DMS153 (cell line): ENCODE measurements at regions not wholly inside any gene's neighbourhood (a gene's known extent, or its start where the extent isn't known, plus 50 kb on each side); places are given as distances from the start of the nearest gene placed in this dataset.

ENCODE experiments used
- DNase-seq: peaks from one replicate; lab custom pipeline; 2025; lab: John Stamatoyannopoulos, UW

DNA sequence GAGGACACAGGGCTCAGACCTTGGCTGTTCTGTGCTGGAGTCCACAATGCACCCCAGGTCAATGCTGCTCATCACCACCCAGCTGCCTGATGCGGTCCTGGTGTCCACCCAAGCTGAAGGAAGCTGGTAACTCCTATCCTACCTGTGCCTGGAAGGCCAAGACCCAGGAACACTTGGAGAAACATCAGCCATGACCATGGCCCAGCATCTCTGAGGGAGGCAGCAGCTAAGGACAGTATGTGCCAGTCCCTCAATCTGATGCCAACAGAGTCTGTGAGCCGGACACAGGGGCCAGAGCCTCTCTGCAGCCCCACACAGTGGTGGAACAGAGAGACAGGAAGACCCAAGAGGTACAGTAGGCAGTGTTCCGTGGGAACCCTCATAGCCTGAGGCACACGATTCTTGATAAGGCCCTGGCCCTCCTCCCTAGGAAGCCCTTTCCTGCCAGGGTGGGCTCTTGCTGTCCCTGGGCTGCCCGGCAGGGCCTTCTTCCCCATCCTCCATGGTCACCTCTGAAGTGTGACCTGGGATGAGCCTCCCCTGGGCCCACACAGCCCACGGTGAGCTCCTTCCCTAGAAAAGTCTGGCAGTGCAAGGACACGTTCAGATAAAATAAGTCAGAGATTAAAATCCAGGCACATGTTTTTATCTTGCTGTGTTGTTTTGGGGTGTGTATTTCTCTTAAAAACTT lies 170.7 kb downstream of the THBS2 start:
- no peak for DNase-seq

DNA sequence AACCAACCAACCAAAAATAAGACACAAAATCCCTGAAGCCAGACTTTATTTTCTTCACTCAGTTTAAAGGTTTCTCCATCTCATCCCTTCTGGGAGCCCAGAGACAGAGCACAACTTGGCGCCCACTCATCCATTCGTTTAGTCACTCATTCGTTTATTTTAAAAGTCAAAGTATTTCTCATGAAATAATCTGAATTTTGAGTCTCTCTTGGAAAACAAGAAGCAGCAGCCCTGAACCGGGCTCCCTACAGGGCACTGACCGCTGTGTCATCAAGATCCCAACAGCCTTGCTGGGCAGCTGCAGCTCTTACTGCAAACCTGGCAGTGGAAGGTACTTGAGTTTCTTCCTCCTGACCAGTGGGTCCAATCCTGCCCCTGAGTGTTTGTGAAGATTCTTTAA lies 171.6 kb downstream of the THBS2 start:
- DNase-seq = no peak

DNA sequence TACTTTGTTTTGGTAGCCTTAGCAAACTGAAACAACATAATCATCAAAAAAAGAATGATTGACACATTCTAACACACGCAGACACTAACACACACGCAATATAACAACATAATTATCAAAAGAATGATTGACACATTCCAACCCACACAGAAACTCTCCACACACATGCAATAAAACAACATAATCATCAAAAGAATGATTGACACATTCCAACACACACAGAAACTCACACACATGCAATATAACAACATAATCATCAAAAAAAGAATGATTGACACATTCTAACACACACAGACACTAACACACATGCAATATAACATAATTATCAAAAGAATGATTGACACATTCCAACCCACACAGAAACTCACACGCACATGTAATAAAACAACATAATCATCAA lies 172.4 kb downstream of the THBS2 start:
- DNase-seq = no peak

DNA sequence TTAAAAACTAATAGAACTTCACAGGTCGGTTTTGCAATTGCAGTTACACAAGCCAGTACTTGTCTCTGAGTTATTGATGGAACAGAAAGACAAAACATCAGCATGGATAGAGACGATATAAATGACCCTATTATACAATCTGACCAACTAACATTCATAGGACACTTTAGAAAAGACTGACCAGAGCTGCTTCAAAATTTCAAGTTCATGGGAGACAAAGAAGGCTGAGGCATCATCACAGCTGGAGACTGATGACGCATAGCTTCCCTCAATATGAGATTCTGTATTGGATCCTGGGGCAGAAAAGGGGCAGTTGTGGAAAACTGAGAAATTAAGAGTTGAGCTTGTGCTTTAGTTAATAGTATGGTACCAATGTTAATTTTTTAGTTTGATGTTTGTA lies 174.0 kb downstream of the THBS2 start:
- no peak for DNase-seq

DNA sequence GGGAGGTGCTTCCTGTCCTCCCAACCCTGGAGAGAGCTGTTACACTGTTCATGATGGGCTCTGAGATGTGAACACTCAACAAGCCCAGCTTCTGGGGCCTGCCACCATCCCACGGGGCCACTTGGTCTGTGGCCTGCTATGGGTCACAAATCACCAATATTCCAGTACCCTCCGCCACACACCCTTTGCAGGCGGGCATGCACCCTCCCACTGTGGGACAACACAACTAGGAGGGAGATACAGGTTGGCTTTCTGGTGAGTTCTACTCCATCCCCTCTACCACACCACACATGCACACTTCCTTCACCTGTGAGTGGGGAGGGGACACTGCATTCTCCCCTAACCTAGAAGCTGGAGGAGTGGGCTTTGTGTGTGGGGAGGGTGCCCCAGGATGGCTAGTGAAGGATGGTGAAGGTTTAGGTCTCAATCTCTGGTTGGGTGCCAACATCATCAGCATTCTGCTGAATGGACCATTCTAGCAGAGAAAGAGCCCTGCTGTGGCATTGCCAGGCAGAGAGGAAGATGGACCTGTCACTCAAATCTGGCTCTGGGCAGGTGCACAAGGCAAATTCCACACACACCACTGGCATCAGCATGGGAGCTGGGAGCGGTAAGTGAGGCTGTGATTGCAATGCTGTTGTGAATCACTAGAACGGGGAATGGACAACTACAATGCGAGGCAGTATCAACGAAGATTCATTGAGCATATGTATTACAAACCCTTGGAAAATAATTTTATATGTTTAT lies 175.1 kb downstream of the THBS2 start:
- DNase-seq = no peak

DNA sequence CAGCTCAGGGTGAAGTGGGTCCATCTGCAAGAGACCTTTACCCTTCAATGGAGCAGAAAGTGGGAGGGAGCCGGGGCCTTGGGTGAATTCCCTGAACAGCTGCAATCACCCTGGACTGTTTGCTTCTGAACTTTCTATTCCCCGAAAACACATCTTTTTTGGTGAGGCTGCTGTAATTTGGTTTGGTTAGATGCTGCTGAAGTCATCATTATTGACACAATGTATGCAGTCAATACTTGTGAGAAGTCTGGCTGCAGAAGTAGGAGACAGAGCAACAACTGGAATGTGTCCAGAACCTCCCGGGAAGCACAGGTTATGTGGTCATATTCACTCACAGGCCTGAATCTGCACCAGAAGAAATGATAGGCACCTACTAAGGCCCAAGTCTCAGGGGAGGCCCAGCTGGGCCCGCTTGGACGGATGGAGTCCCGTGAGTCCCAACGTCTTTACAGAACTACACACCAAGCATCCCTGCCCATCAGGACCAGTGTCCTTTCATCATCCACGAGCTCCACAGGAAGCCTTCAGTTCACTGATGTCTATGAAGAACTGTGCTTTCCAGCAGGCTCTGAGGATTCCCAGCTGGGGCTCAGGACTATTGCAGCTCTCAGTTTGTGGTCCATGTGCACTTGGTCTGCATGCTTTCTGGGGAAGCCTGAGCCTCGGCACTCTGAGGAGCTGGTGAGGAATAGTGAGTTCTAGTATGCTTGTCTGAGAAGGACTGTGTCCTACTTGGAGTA lies 177.6 kb downstream of the THBS2 start:
- no peak for DNase-seq

DNA sequence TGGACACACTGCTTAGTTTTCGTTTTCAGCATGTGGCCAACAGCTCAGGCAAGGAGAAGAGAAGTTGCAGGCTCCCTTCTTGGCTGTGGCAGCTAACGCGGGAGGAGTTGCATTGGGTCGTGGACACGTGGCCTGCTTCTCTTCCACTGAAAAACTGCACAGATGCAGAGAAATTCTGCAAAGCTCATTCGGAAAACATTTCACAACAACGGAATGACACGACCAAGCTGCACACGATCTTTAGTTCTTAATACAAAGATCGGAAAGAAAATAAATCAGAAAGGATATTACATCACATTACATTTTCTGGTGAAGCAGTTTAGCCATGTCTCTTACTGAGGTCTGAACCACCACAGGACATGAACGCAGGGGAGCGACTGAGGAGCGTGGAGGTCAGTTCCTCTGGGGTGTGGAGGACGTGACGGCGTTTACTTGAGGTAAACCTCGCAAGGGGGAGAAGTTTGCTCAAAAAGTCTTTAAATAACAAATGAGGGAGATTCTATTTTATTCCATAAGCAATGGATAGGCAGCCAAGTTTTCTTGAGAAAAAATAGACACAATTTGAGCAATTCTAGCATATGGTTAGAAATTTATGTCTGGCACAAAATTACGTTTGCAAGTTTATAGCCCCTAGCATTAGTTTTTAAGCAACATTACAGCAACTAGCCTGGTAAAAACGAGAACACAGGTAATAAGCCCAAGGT lies 178.3 kb downstream of the THBS2 start:
- DNase-seq = no peak

DNA sequence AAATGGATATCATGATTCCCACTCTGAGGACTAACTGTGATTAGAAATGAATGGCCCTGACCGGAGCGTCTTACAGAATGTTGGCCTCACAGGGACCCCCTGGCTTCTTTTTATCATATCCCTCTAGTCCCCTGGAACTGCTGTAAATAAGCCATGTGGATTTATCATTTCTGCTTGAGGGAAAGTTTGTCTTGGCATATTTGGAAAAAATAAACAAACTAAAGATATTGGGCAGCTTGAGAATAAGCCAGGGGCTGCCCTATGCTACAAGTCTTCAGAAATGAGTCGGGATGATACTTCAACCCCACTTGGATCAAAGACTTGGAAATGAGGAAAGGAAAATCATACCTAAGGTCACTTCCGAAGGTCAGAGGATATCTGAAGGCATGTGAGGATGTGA lies 179.1 kb downstream of the THBS2 start:
- no peak for DNase-seq

DNA sequence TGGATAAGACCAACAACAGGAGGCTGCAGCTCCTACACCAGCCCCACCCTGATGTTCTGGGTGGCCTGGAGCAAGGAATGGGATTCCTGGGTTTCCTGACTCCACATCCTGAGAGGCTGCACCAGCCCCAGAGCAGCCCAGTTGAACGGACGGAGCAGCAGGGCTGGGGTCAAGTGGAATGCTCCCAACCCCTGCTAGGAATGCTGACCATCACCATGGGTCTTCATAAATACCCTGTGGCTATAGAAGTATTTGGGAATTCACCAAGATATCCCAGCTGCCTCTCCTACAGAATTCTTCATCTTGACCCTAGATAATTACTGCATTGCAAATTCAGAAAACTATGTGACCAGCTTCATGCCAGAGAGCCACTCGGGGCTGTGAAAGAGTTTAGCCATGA lies 180.3 kb downstream of the THBS2 start:
- no peak for DNase-seq

DNA sequence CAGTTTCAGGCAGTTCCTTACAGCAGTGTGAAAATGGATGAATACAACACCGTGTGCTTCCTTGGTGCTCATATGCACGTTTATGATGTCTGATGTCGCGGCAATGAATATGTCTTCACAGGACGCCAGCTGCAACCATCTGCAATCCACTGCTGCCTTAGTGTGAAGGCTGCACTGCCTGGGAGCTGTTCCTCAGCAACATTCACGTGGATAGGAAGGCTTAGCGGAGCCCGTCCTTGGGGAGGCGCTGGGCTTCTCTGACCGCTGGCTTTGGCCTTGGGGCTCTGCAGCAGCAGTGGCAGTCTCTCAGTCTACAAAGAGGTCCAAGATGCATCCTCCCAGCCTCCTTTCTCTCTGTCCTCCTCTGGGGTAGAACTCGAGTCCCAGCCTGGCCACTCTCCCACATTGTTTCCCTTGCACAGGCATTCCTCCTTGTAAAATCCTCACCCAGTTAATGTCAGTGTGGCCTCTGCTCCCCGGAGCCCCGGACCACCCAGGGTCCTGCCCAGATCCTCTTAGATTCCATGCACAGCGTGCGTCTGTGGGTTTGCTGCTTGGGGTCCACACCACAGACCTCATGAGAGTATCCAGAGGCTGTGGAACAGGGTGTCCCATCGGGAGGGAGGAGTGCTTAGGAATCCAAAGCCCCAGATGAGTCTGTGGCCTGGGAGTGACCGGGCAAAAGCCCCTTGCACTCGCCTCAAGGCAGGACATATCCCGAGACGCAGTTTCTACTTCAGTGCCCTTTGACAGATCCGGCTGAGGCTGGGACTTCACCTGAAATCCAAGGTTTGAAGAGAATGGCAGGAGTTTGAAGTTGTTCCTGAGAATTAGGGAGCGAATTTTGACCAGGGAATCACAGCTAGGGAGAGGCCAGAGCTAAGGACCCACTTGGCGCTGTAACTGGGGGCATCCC lies 181.3 kb downstream of the THBS2 start:
- DNase-seq = no peak

DNA sequence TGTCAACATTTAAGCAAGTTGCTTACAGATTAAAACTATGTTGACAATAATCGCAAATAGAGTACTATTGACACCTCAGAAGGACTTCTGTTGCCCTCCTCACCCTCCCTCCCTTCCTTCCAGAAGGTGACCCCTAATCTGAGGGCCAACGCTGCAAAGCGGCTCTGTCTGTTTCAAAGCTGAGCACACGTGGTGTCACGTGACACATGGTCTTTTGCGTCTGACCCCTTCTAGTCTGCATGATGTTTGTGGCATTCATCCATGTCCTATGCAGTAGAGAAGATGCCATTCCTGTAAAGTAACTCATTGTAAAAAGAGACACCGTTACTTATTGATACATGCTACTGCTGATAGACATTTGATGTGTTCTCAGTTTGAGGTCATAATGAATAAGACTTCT lies 182.3 kb downstream of the THBS2 start:
- DNase-seq = no peak

DNA sequence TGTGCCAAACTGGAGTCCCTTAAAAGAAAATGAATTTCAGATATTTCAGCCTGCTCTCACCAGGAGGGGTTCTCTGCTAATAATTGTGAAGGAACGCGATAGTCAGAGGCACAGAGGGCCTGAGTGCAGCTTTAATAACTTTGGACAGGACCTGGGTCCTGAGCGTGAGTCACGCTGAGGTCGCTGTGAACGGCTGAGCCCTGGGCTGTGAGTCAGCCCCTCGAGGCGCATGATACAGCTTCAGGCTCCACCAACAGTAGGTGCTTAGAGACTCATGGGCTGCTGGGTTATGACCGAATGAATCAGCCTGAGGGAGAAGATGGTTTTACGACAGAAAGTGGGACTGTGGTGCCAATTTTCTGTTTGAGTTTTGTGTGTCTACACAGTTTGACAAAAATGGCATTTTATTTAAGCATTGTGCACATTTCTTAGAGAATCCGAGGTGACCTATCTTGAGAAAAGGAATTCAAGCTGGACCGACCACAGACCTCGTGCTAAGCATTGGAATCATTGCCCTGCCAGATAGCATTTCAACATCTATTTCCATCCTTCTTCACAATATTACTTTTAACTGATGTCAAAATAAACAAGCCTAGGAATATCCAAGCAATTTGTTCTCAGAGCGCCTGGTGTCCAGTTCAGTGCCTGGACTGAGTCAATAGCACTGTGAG lies 183.0 kb downstream of the THBS2 start:
- DNase-seq = no peak

DNA sequence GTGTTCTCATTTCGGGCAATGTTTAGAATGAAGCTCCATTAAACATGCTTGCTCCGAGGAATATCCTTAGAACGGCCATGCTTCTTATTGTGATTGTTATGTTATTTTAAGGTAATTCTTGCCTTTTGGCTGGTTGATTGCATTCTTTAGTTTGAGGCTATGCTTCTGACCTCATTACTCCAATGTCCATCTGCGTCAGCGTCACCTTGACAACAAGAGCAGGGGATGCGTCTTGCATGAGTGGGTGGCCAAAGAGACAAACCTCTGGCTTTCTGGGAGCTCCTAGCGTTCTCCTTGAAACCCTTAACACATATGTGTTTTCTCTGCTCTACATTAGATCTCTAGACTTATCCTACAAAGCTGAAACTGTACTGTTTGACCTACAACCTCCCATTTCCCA lies 184.3 kb downstream of the THBS2 start:
- DNase-seq = no peak

DNA sequence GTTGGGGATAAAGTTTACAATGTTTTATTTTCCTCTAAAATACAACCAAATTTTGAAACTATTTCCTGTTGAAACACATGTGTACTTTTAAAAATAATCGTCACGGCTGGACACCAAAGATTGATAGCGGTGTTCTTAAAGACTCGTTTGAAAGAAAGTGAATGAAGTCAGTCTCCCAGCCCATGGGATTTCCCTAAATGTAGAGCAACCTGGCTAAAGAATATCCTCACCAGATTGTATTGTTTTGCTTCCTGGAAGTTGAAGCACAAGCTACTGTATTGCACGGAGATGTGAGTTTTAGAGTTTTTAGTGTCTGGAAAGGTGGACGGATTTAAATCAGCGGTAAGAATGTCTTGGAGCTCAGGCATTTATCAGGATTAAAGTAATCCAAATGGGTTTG lies 189.5 kb downstream of the THBS2 start:
- no peak for DNase-seq

DNA sequence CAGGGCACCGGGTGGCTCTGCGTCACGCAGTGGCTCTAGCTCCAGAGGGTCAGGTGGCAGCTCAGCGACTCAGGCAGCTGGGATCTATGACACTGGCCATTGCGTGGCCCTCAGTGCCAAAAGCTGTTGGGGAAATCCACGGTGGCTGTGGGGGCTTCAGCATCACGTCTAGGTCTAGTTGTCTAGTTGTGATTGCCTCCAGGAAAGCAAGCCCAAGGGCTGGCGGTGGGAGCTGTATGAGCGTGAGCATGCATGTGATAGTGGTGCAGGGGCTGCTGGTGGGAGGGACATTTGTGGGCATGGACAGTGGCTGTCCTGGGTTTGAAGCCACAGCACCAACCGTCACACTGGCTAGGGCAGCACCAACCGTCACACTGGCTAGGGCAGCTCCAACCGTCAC lies 191.4 kb downstream of the THBS2 start:
- no peak for DNase-seq

DNA sequence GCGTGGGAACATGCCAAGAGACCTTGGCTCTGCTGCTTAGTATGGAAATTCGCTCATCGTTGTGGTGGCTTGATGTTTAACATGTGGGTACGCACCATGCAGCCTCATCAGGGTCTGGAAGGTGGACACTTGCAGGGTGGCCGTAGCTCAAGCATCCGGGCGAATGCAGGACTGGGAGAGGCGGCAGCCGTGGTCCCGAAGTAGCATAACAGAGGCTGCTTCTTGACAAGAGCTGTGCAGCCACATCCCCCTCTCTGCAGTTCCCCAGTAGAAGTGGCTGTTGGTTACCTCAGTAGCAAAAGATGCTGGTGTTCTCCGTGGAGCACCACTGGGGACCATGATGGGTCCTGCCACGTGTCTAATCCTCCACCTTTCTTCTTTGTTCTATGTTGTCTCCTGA lies 195.0 kb downstream of the THBS2 start:
- DNase-seq = no peak

DNA sequence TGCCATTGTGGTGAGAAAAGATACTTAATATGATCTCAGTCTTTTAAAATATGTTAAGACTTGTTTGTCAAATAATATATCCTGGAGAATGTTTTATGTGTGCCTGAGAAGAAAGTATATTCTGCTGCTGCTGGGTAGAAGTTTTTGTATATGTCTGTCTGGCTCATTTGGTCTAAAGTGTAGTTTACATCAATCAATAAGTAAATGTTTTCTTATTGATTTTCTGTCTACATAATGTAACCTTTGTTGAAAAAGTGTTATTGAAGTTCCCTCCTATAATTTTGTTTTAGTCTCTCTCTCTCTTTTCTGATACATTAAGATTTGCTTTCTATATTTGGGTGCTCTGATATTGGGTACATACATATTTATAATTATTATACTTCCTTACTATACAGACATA lies 201.2 kb downstream of the THBS2 start:
- DNase-seq = no peak

DNA sequence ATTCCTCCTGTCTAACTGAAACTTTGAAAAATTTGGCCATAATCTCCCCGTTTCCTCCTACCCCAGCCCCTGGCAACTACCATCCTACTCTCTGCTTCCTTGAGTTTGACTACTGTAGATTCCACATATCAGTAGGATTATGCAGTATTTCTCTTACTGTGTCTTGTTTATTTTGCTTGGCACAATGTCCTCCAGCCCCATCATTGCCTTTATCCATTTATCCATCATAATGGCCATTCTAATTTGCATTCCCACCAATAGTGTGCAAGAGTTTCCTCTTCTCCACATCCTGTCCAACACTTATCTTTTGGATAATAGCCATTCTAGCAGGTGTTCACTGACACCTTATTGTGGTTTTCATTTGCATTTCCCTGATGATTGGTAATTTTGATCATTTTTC lies 202.3 kb downstream of the THBS2 start:
- DNase-seq = peak; percentile 30

DNA sequence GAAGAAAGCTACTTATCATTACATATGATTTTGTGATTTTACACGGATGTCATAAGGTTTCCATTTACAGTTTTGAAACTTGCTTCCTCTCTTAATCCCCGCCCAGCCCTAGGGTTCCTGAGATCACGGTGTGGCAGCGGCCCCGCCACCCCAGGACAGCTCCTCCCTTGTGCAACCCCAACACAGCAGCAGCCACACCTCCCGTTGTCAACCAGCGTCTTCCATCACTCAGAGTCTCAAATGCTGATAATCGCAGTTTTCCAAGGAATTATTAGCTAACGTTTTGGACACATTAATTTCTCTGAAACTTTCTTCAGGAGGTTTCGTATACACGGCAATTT lies 204.8 kb downstream of the THBS2 start:
- no peak for DNase-seq

DNA sequence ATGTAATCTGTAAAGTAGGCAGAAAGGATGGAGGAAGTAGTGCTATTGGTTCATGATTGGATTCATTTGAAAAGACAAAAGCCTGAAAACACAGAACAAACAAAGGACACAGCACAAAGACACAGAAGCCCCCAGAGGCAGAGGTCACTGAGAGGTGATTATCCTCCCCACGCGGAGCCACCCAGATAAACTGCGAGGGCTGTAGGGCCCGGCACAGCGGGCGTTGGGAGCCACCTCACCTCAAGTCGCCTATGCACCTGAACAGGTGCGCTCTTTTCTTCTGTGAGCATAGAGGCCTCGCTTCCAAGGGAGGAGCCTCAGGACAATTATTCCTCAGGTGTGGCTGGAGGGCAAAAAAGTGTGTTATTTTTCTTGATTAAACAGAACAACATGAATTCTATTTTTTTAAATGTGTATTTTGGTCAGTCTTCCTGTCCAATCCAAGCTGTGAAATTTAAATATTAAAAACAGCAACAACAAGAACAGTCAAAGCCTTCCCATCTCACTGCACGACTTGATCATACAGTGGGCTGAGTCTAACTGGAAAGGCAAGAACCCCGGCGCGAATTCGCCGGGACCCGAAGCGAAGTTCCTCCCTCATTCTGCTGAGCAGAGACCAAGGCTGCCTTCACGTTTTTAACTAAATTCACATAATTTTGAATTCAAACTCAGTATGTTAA lies 205.3 kb downstream of the THBS2 start:
- no peak for DNase-seq

DNA sequence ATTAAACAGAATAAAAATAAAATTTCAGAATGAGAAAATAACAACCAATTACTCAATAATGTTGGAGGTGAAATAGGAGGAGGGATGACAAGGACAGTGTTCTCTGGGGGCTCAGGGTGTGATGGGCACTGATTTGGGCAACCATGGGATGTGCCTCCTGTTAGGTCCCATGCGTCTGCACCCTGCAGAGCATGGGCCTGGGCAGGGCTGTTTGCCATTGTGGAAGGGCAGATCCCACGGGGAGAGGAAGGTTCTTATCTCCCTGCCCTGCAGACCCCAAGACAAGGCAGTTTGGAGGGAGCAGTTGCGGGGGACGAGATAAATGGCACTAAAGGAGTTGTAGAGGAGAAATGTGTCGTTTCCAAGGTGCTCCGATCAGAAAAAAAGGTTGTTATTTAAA lies 206.3 kb downstream of the THBS2 start:
- no peak for DNase-seq
